SK-N-SH treated with all-trans-retinoic acid at 6 μM for 48 hours (cell line): ENCODE measurements at regions not wholly inside any gene's neighbourhood (a gene's known extent, or its start where the extent isn't known, plus 50 kb on each side); places are given as distances from the start of the nearest gene placed in this dataset.

Experiments used
- RARB ChIP-seq: fragments of 250-450 bp; sonication (Bioruptor Pico); IDR thresholded peaks from 2 replicates; pipeline ENCODE4 v1.8.0; 2021; ENCODE audit warnings: mild to moderate bottlenecking, moderate library complexity
- ZFP30 ChIP-seq: fragments of 450-650 bp; formaldehyde crosslinking; IDR thresholded peaks from 2 replicates; pipeline ENCODE4 v1.5.0; 2022; ENCODE audit warnings: mild to moderate bottlenecking, moderate library complexity
- TF ChIP-seq, protein P1 (sequence below): fragments of 250-450 bp; sonication (Bioruptor Pico); IDR thresholded peaks from 2 replicates; pipeline ENCODE4 v1.5.1; 2020; ENCODE audit warnings: low read depth, mild to moderate bottlenecking, moderate library complexity
- TF ChIP-seq, protein P2 (sequence below): fragments of 250-450 bp; sonication (Bioruptor Pico); IDR thresholded peaks from 2 replicates; pipeline ENCODE4 v1.8.0; 2020; ENCODE audit warnings: mild to moderate bottlenecking, moderate library complexity, borderline replicate concordance

GRCh38 chr7:81590131-81590530, 179.7 kb downstream of the HGF start:
- TF ChIP-seq, protein P1, sequence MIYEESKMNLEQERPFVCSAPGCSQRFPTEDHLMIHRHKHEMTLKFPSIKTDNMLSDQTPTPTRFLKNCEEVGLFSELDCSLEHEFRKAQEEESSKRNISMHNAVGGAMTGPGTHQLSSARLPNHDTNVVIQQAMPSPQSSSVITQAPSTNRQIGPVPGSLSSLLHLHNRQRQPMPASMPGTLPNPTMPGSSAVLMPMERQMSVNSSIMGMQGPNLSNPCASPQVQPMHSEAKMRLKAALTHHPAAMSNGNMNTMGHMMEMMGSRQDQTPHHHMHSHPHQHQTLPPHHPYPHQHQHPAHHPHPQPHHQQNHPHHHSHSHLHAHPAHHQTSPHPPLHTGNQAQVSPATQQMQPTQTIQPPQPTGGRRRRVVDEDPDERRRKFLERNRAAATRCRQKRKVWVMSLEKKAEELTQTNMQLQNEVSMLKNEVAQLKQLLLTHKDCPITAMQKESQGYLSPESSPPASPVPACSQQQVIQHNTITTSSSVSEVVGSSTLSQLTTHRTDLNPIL (CRISPR knock-in tag), result no peak
- TF ChIP-seq ZFP30 (CRISPR knock-in tag) (no peak), RARB (no peak)
- TF ChIP-seq, protein P2, sequence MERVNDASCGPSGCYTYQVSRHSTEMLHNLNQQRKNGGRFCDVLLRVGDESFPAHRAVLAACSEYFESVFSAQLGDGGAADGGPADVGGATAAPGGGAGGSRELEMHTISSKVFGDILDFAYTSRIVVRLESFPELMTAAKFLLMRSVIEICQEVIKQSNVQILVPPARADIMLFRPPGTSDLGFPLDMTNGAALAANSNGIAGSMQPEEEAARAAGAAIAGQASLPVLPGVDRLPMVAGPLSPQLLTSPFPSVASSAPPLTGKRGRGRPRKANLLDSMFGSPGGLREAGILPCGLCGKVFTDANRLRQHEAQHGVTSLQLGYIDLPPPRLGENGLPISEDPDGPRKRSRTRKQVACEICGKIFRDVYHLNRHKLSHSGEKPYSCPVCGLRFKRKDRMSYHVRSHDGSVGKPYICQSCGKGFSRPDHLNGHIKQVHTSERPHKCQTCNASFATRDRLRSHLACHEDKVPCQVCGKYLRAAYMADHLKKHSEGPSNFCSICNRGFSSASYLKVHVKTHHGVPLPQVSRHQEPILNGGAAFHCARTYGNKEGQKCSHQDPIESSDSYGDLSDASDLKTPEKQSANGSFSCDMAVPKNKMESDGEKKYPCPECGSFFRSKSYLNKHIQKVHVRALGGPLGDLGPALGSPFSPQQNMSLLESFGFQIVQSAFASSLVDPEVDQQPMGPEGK (CRISPR knock-in tag), result no peak
